Coronary artery (tissue), 2 donors: ENCODE measurements at regions not wholly inside any gene's neighbourhood (a gene's known extent, or its start where the extent isn't known, plus 50 kb on each side); places are given as distances from the start of the nearest gene placed in this dataset.

ENCODE experiments used
- DNase-seq: peaks from one replicate; pipeline ENCODE4 v3.0.0-alpha.2; 2017; ENCODE audit warnings: low spot score
- H3K27ac ChIP-seq, 2 donors: fragments of 200-600 bp; sonication (generic); one replicate each; pipeline ENCODE4 v1.5.1; 2016 to 2019
- H3K4me3 ChIP-seq: fragments of 200-600 bp; sonication (generic); 2 replicates; pipeline ENCODE4 v1.5.1; 2016; ENCODE audit warnings: mild to moderate bottlenecking, moderate library complexity
- CTCF ChIP-seq: fragments of 200-600 bp; sonication (generic); IDR thresholded peaks from one replicate; pipeline ENCODE4 v1.5.1; 2019; ENCODE audit warnings: antibody characterized with exemption

DNA sequence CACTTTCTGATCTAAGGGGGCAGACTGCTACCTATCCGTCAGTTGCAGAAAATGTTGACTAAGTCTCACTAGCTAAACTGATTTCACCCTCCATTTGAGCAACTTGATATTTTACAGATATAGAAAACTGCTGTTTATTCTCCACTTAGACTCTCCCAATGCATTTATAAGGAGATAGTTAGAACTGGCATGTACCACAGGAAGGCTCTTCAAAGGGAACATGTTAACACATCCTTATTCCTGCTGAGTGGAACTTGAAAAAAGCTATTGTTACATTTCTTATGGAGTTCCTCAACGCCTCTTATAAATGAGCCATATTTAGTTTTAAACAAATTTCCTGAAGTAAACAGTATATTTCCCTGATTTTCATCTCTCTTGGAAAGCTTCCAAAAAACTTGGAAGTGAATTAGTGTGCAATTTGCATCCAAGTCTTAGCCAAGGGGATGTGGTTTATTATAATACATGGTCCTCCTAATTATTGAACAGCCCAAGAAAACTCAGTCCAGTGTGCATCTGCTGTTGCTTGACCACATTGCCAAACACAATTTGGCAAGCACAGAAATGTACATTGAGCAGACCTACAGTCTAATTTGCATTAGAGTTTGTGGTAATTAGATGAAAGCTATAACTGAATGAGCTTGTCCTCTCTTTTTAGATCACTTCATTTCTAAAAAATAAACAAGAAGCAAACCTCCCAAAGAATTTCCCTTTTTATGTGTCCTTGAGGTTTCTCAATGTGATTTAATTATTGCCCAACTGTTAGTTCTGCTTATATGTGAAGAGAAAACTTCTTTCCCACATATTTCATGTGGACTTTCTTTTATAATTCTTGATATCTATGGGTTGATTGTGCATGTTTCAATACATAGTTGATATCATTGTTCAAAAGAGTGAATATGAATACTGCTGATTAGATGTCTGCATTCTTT lies 72.6 kb upstream of the DPH6 start:
- TF ChIP-seq CTCF = no peak
- no peak overlapping the region for H3K27ac ChIP-seq
- no peak for DNase-seq

DNA sequence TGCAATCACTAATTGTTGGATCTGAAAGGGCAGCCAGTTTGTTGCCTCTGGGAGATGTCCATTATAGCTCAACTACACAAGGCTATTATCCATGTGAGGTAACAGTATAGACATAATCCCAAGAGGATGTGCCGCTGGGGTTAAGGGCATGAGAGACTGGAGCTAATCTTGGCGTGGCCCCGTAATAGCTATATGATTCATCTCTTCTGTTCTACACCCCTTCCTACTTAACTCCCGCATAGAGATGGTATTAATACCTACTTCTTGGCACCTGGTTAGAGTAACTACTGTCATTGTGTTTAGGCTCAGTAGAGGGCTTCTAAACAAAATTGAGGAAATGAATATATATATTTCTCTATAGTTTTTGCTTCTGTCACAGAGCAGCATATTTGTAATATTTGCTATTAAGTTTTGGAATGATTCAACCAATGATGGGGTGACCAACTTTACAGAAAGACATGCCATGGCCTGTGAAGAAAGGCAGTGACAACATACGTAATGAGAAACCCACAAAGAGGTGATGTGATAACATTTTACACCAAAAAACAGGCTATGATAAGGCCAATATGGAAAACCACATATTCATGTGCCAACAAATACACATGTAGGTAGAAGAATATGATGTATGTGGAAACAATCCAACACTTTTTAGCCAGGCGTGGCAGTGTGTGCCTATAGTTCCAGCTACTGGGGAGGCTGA lies 76.8 kb upstream of the DPH6 start:
- Histone ChIP-seq H3K4me3 (no peak overlapping the region), H3K27ac (no peak overlapping the region)
- no peak for DNase-seq
- no peak for TF ChIP-seq CTCF

More for the DNA sequence above, 72.6 kb upstream of the DPH6 start:
- no peak overlapping the region for H3K4me3 ChIP-seq

DNA sequence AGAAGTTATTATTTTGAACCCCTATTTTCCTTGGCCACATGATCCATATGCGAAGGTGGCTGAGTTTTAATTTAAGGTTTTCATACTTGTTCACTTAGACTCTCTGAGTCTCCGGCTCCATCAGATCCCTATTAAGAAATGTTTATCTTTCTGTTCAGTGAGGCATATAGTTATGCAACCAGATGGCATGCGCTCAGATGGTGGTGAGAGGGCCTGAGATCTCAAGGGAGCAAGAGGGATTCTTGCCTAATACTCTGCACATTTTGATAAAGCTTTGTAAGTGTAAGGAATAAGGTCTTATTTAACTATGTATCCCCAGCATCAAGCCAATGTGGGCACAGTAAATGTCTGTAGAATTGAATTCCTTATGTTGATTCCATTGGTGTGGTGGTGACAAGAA lies 78.9 kb upstream of the DPH6 start:
- TF ChIP-seq CTCF = no peak
- H3K4me3 ChIP-seq = no peak overlapping the region
- peak overlapping the region; percentile 6 to 63 for H3K27ac ChIP-seq
- peak; percentile 76 for DNase-seq

- no peak overlapping the region for H3K27ac ChIP-seq
- no peak overlapping the region for H3K4me3 ChIP-seq
- no peak for TF ChIP-seq CTCF
- no peak for DNase-seq
Observed at GRCh38 chr15:35626571-35627318, 80.8 kb upstream of the DPH6 start.

- no peak for TF ChIP-seq CTCF
- no peak for DNase-seq
- H3K4me3 ChIP-seq = no peak overlapping the region
- no peak overlapping the region for H3K27ac ChIP-seq
Observed at GRCh38 chr15:35627696-35628095, 81.7 kb upstream of the DPH6 start.

GRCh38 chr15:35629766-35630165 lies 83.8 kb upstream of the DPH6 start:
- H3K27ac ChIP-seq = no peak overlapping the region
- no peak overlapping the region for H3K4me3 ChIP-seq
- no peak for TF ChIP-seq CTCF
- DNase-seq = no peak
